Stimulated activated CD8-positive, alpha-beta memory T cell treated with anti-CD3 and anti-CD28 coated beads, Interleukin-15, amount 100 ng/mL, for 48 hours (primary cell): ENCODE measurements at regions not wholly inside any gene's neighbourhood (a gene's known extent, or its start where the extent isn't known, plus 50 kb on each side); places are given as distances from the start of the nearest gene placed in this dataset.

Experiments used
- DNase-seq, 2 donors: peaks; one replicate each; pipeline ENCODE4 v3.0.0-alpha.2; 2020; ENCODE audit warnings: low read depth in 2 of 2

DNA sequence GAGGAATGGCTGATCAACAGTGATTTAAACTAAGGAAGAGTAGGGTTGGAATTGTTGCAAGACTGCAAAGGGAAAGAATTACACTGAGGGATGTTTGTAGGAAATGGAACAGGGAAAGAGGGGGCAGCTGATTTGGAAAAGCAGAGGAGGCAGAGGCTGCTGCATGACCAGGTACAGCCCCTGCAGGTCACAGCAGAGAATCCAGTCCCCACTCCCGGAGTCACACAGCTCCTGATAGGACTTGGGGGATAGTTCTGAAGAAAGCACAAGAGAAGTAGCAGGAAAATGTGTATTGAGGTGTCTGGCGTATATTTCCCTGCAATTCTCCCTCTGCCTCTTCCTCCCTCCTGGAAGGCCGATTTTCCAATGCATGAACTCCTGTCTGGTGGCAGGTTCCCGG is 92.5 kb upstream of the PDE10A start:
- no peak for DNase-seq

DNA sequence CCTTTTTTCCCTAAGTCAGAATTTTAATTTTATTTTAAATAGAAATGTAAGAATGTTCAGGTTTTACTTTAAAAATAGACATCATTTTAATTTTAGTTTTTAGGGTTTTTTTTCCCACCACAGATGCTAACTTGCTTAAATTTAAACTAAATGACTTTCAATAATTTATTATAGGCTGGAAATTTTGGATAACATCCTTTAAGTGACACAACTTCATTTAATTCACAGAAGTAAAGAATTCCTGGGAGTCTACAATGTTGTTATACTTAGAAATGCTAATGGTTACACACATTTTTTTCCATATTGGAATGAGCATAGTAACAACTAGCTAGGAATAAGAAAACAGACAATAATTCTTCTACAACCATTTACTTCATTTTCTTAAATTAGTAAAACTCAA is 90.5 kb upstream of the PDE10A start:
- DNase-seq: no peak

DNA sequence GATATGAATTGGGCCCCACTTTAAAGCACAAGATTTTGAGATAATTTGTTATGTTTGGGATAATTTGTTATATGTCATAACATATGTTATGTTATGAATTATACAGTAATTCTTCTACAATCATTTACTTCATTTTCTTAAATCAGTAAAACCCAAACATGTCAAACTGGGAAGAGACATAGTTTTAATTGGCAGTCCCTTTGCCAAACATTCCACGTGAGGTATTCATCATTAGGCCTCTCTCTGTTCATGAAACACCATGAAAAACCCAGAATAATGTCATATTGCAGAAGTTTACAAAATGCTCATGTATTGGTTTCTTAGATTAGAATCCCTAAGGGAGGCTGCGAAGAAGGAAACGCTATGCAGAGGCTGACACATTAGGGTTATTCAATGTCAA is 89.4 kb upstream of the PDE10A start:
- DNase-seq: no peak

DNA sequence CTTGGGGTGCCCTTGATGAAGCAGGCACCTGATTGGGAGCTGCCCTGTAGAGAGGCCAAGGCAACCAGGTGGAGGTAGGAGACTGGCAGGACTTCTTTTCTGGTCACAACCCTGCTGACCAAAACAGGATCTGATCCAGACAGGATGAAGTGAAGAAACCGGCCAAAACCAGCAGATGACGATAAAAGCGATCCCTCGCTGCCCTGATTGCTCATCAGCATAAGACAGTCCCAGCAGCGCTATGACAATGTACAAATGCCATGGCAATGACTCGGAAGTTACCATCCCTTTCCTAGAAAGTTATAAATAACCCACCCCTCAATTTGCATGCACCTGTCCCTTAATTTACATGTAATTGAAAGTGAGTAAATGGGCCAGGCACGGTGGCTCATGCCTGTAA is 88.4 kb upstream of the PDE10A start:
- no peak for DNase-seq

DNA sequence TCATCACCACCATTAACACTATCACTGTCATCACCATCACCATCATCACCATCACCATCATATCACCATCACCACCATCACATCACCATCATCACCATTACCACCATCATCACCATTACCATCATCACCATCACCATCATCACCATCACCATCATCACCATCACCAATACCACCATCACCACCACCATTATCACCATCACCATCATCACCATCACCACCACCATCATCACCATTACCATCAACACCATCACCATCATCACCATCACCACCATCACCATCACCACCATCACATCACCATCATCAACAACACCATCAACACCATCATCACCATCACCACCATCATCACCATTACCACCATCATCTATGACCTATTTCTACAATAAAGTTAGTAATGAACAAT is 86.1 kb upstream of the PDE10A start:
- DNase-seq: no peak

DNA sequence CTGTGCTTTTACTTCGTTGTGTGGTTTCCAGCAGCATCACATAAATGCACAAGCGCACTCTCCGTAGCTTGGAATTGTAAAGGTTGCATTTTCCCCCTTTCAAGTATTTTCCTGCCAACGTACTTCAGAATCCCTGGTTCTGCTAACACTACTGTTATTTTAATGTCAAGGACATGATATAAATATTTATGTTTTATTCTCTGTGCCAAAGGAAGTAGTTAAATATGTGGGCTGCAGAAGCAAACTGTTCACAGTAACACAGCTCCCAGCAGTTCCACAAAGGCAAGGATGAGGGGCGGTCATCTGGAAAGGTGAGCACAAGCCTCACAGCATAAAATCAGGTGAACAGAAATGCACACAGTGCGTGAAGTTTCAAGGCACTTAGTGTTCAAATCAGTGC is 85.3 kb upstream of the PDE10A start:
- DNase-seq: no peak

DNA sequence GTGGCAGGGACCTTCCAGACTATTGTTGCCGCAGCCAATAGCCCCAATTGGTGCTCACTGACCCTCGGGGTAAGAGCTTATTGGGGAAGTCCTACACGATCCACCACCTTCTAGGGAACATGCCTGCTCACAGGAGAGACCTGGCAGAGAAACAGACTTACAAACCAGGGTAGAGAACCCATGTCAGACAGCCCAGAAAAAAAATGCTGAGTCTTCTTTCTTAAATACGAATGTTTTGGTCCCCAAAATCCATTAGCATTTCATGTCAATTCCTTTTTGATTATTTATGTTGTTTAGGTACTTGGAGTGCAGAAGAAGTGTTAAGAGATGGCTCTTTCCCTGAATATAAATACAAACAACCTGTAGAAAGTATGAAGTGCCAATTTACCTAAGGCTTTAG is 84.9 kb upstream of the PDE10A start:
- no peak for DNase-seq

DNA sequence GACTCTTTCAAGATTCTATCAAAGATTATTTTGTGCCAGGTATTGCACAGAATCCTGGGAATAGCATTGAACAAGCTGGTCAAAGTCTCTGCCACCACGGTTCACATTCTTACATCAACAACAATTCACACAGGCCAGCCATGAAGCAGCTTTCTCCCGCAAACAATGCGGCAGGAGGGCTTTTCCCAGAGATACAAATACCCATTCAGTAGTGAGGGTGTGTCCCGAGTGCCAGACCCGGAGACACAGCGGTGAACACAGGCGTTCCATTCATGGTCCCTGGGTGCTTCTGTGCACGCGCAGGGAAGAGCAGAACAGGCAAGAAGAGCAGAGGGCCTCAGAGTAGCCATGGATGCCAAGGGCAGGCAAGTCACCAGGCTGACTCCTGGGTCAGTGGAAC is 83.3 kb upstream of the PDE10A start:
- DNase-seq: no peak

DNA sequence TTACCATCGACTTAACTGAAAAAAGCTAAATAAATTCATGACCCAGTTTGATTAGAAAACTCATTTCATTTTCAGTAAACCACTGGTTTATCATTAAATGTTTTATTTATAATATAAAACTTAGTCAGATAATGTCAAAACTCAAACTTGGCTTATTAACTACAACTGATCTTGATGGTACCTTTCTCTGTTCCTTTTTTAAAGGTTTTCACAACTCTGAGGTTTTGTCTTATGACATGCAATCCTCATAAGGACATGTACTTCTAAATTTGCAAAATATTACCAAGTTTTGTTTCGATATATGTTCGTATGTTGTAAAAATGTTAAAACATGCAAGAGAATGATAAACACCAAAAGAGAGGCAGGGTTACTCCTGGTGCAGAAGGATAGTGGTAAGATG is 82.5 kb upstream of the PDE10A start:
- no peak for DNase-seq

DNA sequence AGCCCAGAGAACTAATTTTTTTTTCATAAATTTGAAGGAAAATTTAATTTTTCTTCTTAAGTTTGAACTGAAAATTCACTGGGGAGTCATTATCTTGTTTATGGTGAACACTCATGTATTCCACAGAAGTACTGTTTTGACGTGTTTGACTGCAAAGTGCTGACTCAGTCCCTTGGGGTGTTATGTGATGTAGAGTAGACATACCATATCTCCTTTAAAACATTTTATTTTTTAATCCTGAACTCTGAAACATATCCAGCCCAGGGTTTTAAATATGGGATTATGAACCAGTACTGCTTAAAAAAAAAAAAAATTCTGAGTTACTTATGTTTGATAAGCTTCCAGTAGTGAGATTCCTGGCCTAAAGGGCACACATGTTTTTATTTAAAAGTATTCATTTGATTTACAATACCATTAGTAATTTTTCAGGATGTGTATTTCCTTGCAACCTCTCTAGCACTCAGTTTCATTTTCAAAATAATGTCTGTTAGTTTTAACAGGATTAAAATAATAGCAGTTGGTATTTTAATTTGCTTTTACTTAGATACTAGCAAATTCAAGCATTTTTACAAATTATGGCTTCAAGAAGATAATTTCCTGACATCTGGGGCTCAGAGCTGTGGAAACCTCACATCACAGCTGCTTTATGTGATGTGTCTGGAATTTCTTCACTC is 81.7 kb upstream of the PDE10A start:
- DNase-seq: no peak

DNA sequence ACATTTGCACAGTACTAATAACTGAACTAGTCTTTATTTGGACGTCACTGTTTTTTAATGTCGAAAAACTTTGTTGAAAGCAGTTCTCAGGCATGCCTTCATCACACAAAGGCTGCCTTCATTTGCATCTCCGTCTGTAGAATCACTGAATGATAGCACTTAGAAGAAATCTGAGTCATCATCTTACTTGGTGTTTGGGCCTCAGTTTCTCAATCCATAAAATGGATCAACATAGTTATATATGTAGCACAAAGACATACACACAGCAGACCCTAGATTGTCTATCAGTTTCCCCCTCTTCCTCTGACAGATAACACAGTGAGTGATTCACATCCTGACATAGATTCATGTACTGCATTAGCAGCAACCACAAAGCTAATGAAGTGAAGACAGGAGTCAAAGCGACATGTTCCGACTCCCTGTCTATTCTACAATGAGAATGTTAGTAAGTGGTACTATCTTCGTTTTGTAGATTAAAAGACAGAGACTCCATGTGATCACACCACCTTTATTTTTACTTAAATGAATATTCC is 80.4 kb upstream of the PDE10A start:
- no peak for DNase-seq

DNA sequence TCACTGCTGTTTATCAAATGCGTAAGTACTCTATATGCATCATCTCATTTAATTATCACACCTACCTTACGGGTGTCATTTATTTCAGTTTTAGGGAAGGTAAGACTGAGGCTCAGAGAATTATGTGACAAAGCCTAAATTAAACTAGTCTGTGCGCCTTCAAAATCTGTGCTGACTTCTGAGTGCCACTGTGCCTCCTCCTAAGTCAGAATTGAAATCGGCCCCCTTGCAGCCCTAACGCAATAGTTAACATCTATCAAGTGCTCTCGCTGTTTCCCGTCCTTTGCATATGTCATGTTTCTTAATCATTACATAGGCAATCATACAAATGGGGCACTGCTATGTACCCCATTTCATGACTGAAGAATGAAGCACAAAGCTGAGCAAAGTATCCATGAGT is 79.0 kb upstream of the PDE10A start:
- DNase-seq: no peak

DNA sequence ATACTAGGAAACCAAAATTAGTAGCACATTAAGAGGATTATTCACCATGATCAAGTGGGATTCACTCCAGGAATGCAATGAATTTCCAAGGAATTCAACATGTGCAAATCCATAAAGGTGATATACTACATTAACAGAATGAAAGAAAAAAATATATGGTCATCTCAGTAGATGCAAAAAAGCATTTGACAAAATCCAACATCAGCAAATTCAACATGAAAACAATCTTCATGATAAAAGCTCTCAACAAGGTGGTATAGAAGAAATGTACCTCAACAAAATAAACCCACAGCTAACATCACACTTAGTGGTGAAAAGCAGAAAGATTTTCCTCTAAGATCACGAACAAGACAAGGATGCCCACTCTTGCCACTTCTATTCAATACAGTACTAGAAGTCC is 74.4 kb upstream of the PDE10A start:
- no peak for DNase-seq

DNA sequence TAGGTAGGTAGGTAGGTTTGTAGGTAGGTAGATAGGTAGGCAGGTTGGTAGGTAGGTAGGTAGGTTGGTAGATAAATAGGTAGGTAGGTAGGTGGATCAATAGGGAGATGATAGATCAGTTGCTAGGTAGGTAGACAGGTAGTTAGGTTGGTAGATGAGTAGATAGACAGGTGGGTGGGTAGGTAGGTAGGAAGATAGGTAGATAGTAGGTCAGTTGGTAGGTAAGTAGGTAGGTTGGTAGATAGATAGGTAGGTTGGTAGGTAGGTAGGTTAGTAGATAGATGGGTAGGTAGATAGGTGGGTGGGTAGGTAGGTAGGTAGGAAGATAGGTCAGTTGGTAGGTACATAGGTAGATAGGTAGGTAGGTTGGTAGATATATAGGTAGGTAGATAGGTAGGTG is 72.0 kb upstream of the PDE10A start:
- no peak for DNase-seq

DNA sequence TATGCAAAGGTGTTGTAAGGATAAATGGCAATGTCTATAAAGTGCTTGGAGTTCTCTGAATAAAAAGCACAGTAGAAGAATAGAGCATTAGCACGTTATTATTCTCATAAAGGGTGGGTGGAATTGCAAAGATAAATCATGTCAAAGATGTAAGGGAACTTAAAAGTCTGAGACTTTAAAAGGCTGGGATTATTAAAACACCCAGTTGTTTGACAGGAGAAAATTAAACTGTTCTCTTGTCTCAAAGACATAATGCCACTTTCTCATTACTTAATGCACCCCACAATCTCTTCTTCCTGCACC is 70.4 kb upstream of the PDE10A start:
- no peak for DNase-seq

DNA sequence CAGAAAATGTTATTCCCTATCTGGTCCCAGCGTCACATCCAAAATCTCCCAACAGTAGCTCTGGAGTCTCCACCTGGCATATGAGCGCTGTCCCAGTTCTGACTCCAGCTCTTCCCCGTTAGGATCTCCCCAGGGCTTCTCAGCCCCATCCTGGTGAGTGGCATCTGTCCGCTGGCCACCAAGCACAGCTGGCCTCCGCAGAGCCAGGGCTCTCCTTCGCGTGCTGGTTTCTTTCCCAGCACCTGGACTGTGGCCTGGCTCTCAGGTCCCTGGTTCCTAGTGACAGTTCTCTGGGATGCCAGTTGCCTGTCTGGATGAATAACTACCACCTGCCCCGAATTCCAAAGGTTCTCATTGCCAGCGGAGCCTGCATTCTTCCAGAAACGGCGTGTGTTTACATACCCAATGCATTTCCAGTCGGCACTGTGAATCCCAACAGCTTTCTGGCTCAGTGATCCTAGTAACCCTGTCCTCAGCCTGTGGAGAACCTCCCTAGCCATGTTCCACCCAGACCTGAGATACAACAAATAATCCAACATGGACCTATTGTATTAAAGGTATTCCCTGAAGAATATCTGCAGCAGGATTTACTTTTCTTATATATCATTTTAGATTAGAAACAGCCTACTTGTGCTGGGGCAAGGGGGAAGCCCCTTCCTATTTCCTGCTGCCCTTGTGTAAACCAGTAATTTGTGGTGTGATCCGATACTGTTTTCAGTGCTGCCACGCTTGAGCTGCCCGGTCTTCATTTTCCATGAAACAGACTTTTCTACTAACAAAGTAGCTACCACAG is 69.9 kb upstream of the PDE10A start:
- DNase-seq: no peak

DNA sequence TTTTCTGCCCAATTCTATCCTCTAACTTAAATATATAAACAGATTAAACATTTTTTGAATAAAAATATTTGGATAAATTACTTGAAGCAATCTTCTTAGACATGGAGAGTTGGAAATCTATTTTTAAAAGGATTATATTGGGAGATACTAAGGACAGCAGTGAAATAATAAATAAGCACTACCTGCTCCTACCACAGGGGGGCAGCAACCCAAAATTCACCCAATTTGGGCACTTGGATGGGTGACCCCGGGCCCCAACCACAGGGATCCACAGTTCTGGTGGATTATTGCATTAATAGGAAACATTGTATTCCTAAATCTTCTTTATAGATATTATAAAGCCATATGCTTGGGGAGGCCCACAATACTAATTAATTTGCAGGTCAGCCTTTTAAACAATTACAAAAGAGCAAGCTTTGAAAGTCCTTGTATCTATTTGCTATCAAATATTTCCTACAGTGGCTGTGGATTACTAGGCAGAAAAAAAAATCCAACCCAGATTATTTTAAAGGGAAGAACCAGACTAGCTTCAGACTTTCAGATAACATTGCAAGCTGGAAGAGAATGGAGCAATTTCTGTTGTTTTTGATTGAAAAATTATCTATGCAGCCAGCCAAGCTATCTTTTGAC is 66.4 kb upstream of the PDE10A start:
- DNase-seq: no peak

DNA sequence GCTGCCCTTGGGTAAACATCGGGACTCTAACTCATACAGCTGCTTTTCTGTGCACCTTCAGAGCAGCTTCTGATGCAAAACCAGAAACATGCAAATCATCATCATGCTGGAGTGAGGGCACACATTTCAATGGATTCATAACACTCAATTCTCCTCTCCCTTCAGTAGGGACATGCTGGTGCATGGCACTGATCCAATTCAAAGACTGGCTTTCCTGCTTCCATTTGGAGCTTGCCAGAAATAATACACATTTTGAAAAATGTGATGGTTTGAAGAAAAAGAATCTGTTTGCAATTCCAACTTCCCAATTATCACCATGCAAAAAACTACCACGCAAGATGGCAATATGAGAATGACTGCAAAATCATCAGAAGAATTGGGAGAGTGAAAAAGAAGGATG is 65.2 kb upstream of the PDE10A start:
- no peak for DNase-seq

DNA sequence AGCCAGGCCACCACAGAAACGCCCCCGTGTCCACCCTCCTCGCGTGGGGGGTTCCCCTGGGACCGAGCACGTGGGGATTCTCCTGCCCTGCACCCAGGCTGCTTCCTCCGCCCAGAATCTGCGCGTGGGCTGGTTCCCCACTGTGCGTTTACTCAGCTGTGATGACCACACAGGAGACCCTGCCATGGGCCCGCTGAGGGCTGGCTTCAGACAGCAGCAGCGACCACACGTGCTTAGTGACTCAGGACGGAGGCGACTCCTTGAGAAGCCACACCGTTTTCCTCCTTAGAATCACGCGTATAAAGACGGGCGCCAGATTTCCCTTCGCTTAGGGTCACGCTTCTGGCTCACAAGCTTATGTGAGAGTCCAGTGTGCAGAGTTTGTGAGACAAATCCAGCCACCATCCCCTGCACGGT is 63.9 kb upstream of the PDE10A start:
- no peak for DNase-seq

DNA sequence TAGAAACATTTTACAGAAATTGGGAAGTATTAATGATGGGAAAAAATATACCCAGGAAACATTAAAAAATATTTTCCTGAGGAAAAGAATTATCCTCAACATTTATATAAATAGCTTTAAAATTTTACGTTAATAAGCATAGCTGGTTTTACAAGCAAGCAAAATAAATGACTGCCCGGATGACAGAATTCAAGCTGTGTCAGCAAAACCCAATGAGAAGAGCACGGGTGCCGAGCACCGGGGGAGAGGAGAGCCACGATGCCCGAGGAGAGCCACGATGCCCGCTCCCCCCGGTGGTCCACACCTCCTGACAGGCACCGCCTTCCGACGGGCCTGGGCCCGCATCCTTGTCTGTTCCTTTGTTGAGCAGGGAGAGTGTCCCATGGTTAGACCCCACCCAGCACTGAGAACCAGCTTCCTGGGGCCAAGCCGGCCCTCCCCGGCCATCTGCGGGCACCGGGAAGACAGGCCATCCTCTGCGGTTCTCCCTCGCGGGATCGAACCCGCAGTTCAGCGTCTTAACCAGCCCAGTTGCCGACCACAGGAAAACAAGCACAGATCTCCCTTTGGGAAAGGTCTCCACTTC is 63.3 kb upstream of the PDE10A start:
- no peak for DNase-seq

DNA sequence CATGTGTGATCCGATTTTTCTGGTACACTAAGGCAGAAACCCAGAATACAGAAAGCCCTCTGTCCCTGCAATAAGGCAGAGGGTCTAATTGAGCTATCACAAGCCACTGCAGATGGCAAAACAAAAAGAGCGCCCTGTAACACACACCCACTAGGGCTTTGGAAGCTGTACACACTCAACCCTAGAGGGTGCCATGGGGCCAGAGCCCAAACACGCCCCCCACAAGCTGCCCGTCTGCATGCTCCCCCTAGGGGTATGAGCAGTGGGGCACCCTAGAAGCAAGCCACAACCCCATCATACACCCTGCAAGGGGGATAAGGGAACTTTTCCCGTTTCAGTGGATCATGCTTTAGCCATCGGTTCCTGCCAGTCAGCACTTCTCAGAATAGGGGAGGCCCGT is 62.2 kb upstream of the PDE10A start:
- DNase-seq: no peak

DNA sequence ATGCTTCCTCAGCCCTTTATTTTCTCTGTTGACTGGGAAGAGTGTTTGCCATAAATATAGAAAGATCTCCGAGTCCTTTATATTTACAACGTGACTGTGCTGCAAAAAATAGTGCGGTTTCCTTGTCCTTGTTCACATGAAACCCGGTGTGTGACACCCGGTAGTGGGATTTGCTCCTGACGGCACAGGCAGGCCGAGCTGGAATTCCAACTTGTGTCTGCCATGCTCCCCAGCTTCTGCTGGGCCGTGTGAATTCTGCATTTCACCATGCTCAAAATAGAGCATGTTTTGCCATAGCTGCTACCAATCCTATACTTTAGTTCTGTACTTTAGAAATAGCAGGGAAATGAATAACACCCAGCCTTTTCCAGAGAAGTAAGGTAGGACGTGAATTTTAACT is 60.3 kb upstream of the PDE10A start:
- no peak for DNase-seq

DNA sequence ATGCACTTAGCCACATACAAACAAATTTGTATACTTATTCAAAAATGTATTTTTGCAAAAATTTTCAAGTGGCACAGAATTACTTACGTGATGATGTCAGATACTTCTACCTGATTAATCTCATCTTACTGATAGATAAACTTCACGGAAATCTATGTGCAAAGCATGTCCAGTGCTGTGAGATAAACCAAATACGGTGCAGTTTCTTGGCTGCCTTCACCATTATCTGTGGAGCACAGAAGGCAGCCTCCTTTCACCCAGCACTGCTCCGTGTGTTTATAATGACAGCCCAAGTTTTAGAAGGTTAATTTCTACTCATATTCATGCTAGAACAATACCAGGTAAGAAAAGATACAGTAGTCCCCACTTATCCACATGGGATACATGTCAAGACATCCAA is 59.0 kb upstream of the PDE10A start:
- DNase-seq: no peak
